Myocyte (in vitro differentiated cells): ENCODE measurements at regions not wholly inside any gene's neighbourhood (a gene's known extent, or its start where the extent isn't known, plus 50 kb on each side); places are given as distances from the start of the nearest gene placed in this dataset.

Experiments
- DNase-seq: peaks from one replicate; pipeline ENCODE4 v3.0.0-alpha.2; 2012; ENCODE audit warnings: low read depth

GRCh38 chr5:27590503-27590902 lies 552.1 kb upstream of the CDH9 start:
- no peak for DNase-seq

- no peak for DNase-seq
Observed at GRCh38 chr5:27578279-27578678, 539.9 kb upstream of the CDH9 start.

GRCh38 chr5:27571681-27572080 lies 533.3 kb upstream of the CDH9 start:
- no peak for DNase-seq

GRCh38 chr5:27568811-27569210 lies 530.4 kb upstream of the CDH9 start:
- no peak for DNase-seq

GRCh38 chr5:27561408-27561807 lies 523.0 kb upstream of the CDH9 start:
- DNase-seq = no peak

GRCh38 chr5:27548484-27548883 lies 510.1 kb upstream of the CDH9 start:
- DNase-seq = no peak

GRCh38 chr5:27535031-27535557 lies 496.7 kb upstream of the CDH9 start:
- DNase-seq = no peak

- no peak for DNase-seq
Observed at GRCh38 chr5:27532305-27532704, 493.9 kb upstream of the CDH9 start.

GRCh38 chr5:27524515-27524914 lies 486.1 kb upstream of the CDH9 start:
- no peak for DNase-seq

GRCh38 chr5:27523629-27524028 lies 485.2 kb upstream of the CDH9 start:
- no peak for DNase-seq

- no peak for DNase-seq
Observed at GRCh38 chr5:27516437-27516836, 478.1 kb upstream of the CDH9 start.

- DNase-seq = no peak
Observed at GRCh38 chr5:27511061-27511460, 472.7 kb upstream of the CDH9 start.

- DNase-seq = no peak
Observed at GRCh38 chr5:27503813-27504212, 465.4 kb upstream of the CDH9 start.

- no peak for DNase-seq
Observed at GRCh38 chr5:27502236-27502635, 463.9 kb upstream of the CDH9 start.

- no peak for DNase-seq
Observed at GRCh38 chr5:27497491-27497890, 459.1 kb upstream of the CDH9 start.

- DNase-seq = no peak
Observed at GRCh38 chr5:27494887-27495286, 456.5 kb upstream of the CDH9 start.

- no peak for DNase-seq
Observed at GRCh38 chr5:27491746-27492439, 453.5 kb upstream of the CDH9 start.

- DNase-seq = no peak
Observed at GRCh38 chr5:27491047-27491446, 452.7 kb upstream of the CDH9 start.

- DNase-seq = no peak
Observed at GRCh38 chr5:27489701-27490100, 451.3 kb upstream of the CDH9 start.

GRCh38 chr5:27482663-27483062 lies 444.3 kb upstream of the CDH9 start:
- DNase-seq = no peak

GRCh38 chr5:27479859-27480258 lies 441.5 kb upstream of the CDH9 start:
- DNase-seq = no peak

GRCh38 chr5:27477550-27477949 lies 439.2 kb upstream of the CDH9 start:
- no peak for DNase-seq

GRCh38 chr5:27476356-27476988 lies 438.1 kb upstream of the CDH9 start:
- no peak for DNase-seq
